HepG2 (cell line): ENCODE measurements at regions not wholly inside any gene's neighbourhood (a gene's known extent, or its start where the extent isn't known, plus 50 kb on each side); places are given as distances from the start of the nearest gene placed in this dataset.

ENCODE experiments used
- ATAC-seq: fragments of 200-7000 bp; cut with Tn5 transposase; 3 replicates; pipeline ENCODE4 v1.9.1; 2020; ENCODE audit warnings: mild to moderate bottlenecking, moderate library complexity
- BruUV-seq: library from RNA; stranded (reverse); fragments of 400-500 nt; replicated peaks from 2 replicates; lab custom pipeline; 2021; lab: Mats Ljungman, UMichigan
- CTCF ChIA-PET: fragments of 300-600 bp; formaldehyde crosslinking; extraction: SDS; loops from one replicate; lab custom pipeline; 2021; ENCODE audit warnings: low total read pairs, inconsistent platforms, low intra/inter-chr PET ratio; lab: Yijun Ruan, JAX
- POLR2A ChIA-PET: fragments of 350-600 bp; sonication (Branson Sonifier 250); formaldehyde crosslinking; loops from one replicate; lab custom pipeline; 2020; ENCODE audit warnings: antibody characterized with exemption, inconsistent platforms; lab: Yijun Ruan, JAX
- DNase-seq: peaks from one replicate; pipeline ENCODE4 v3.0.0-alpha.2; 2015; ENCODE audit warnings: low spot score
- FAIRE-seq: peaks from 3 replicates; lab custom pipeline; 2011; peaks lifted over from hg19 to GRCh38; lab: Jason Lieb, UNC
- H2AFZ ChIP-seq: one replicate; pipeline ENCODE4 v1.6.1; 2011; ENCODE audit warnings: low read length, inconsistent platforms
- H3K27ac ChIP-seq: fragments of 300-600 bp; 3 replicates; pipeline ENCODE4 v1.8.0; 2011; ENCODE audit warnings: mixed run types, mild to moderate bottlenecking, mixed read lengths, low read length, inconsistent platforms; ENCODE audit not compliant: insufficient read depth; ENCODE audit errors: extremely low read length
- H3K27me3 ChIP-seq, 2 experiments: fragments of 200-600 bp in 1 of 2; 2 replicates in 1 of 2; 3 replicates in 1 of 2; pipeline versions ENCODE4 v1.6.0 to v1.8.0; 2011; ENCODE audit warnings: low read length in 2 of 2, mild to moderate bottlenecking in 2 of 2, moderate library complexity in 2 of 2, inconsistent platforms in 1 of 2; ENCODE audit not compliant: insufficient read depth in 2 of 2, control insufficient read depth in 1 of 2
- H3K36me3 ChIP-seq, 2 experiments: fragments of 200-600 bp in 1 of 2; replicated peaks in 1 of 2; 2 replicates in 1 of 2; 3 replicates in 1 of 2; pipeline versions ENCODE4 v1.5.1 to v1.8.0; 2011; ENCODE audit warnings: low read length in 2 of 2, inconsistent platforms in 1 of 2; ENCODE audit not compliant: insufficient read depth in 2 of 2, control insufficient read depth in 1 of 2
- H3K4me1 ChIP-seq: 2 replicates; pipeline ENCODE4 v1.5.1; 2012; ENCODE audit warnings: low read length, inconsistent platforms; ENCODE audit not compliant: insufficient read depth
- H3K4me2 ChIP-seq: 2 replicates; pipeline ENCODE4 v1.6.0; 2011; ENCODE audit warnings: low read depth, low read length, inconsistent platforms
- H3K4me3 ChIP-seq, 3 experiments: fragments of 200-600 bp in 1 of 3; sonication (generic), shearing (Covaris generic) in 1 of 3; replicated peaks in 1 of 3; 2 replicates each; pipeline ENCODE4 v1.5.1; 2011 to 2016; ENCODE audit warnings: low read length in 3 of 3, inconsistent platforms in 2 of 3, low read depth in 2 of 3, mild to moderate bottlenecking in 2 of 3, control low read depth in 1 of 3, mixed read lengths in 1 of 3; ENCODE audit not compliant: insufficient read depth in 1 of 3
- H3K79me2 ChIP-seq: one replicate; pipeline ENCODE4 v1.6.1; 2011; ENCODE audit warnings: low read length, inconsistent platforms; ENCODE audit not compliant: insufficient read depth
- H3K9ac ChIP-seq: 2 replicates; pipeline ENCODE4 v1.6.0; 2011; ENCODE audit warnings: mild to moderate bottlenecking, low read depth, low read length, inconsistent platforms; ENCODE audit not compliant: insufficient read depth
- H3K9me3 ChIP-seq: 2 replicates; pipeline ENCODE4 v1.5.1; 2012; ENCODE audit warnings: mild to moderate bottlenecking, low read length
- H4K20me1 ChIP-seq: 2 replicates; pipeline ENCODE4 v1.6.0; 2011; ENCODE audit warnings: inconsistent platforms, mild to moderate bottlenecking, low read length, moderate library complexity; ENCODE audit not compliant: insufficient read depth
- GMEB2 ChIP-seq: IDR thresholded peaks from 2 replicates; pipeline ENCODE4 v1.6.1; 2016; ENCODE audit warnings: missing biosample characterization, missing genetic modification reagents, low read depth
- HHEX ChIP-seq: IDR thresholded peaks from 2 replicates; pipeline ENCODE4 v1.6.1; 2016; ENCODE audit warnings: control low read depth
- MEIS2 ChIP-seq: sonication (generic); formaldehyde crosslinking; IDR thresholded peaks from 2 replicates; pipeline ENCODE4 v1.9.0; 2021; ENCODE audit warnings: mild to moderate bottlenecking, missing genetic modification reagents
- MTF2 ChIP-seq: sonication (generic); formaldehyde crosslinking; IDR thresholded peaks from 2 replicates; pipeline ENCODE4 v1.5.0; 2020; ENCODE audit warnings: missing genetic modification reagents, borderline replicate concordance
- NFE2L2 ChIP-seq: fragments of 150-350 bp; IDR thresholded peaks from 2 replicates; pipeline ENCODE4 v1.6.1; 2014; ENCODE audit warnings: low read length
- REL ChIP-seq: sonication (generic); formaldehyde crosslinking; conservative IDR thresholded peaks from 2 replicates; pipeline ENCODE4 v1.8.0; 2022; ENCODE audit warnings: mild to moderate bottlenecking, missing genetic modification reagents, moderate library complexity
- SALL1 ChIP-seq: sonication (generic); formaldehyde crosslinking; IDR thresholded peaks from 2 replicates; pipeline ENCODE4 v1.8.0; 2022; ENCODE audit warnings: mild to moderate bottlenecking, missing genetic modification reagents
- ZBTB40 ChIP-seq, 2 experiments: fragments of 450-650 bp in 1 of 2; sonication (generic) in 1 of 2; formaldehyde crosslinking in 1 of 2; IDR thresholded peaks; 2 replicates each; pipeline versions ENCODE4 v1.6.1 to v1.8.0; 2016 to 2022; ENCODE audit warnings: antibody characterized with exemption in 1 of 2, mild to moderate bottlenecking in 1 of 2, missing genetic modification reagents in 1 of 2
- WGBS: methylation state at CpG from one replicate; pipeline ENCODE4 v1.1.6; 2017; ENCODE audit warnings: low lambda C conversion rate; 5-methylcytosine and 5-hydroxymethylcytosine counted together
- in situ Hi-C: cut with HindIII; loops from 2 replicates; pipeline ENCODE4 v1.10.0; 2017; ENCODE audit warnings: low pct_unique_long_range_greater_than_20kb; ENCODE audit not compliant: extremely low pct_ligation_motif_present
- intact Hi-C: fragments of 100-400 bp; cut with micrococcal nuclease; formaldehyde crosslinking; loops from one replicate; pipeline ENCODE4 v1.10.0; 2022; ENCODE audit not compliant: unreplicated experiment

- TF ChIP-seq GMEB2 (CRISPR knock-in tag), result no peak
- no peak for TF ChIP-seq HHEX
Observed at GRCh38 chr16:54545854-54546511, 259.4 kb upstream of the IRX3 start (continued).

- no peaks in the 10 kb centered on the region for H3K79me2 ChIP-seq
- WGBS, result 62% methylated on average over 7 of the region's 7 CpGs
- H3K9me3 ChIP-seq, result no peaks in the 10 kb centered on the region
- no peaks in the 10 kb centered on the region for H4K20me1 ChIP-seq
- no peak overlapping the region for H2AFZ ChIP-seq
- CTCF ChIA-PET, result no interaction called here
- ATAC-seq (no peak), FAIRE-seq (no peak), DNase-seq (no peak)
- no peak overlapping the region for H3K4me3 ChIP-seq
- in situ Hi-C loops, result no loop called here
- BruUV-seq, result no TSS peak
- H3K4me2 ChIP-seq, result no peak overlapping the region
- H3K27ac ChIP-seq, result no peak overlapping the region
- H3K36me3 ChIP-seq, result no peaks in the 10 kb centered on the region
- no peaks in the 10 kb centered on the region for H3K4me1 ChIP-seq
- no peak overlapping the region for H3K9ac ChIP-seq
- intact Hi-C loops, result loop anchor here (1.0 kb wide), 1 partner anchor 26 kb away; no protein-coding TSS in a partner anchor
- peaks cover 0 to 23% of the 10 kb centered on the region in 2 experiments; a peak in 3 of 5 replicates for H3K27me3 ChIP-seq
- POLR2A ChIA-PET, result no interaction called here
- no peak for TF ChIP-seq SALL1
- no peak for TF ChIP-seq REL
- no peak for TF ChIP-seq NFE2L2
- TF ChIP-seq MEIS2 (CRISPR knock-in tag), result no peak
- TF ChIP-seq MTF2 (CRISPR knock-in tag), result no peak
- TF ChIP-seq ZBTB40 (IDR thresholded peaks at IDR 0.05), result no peak
- TF ChIP-seq ZBTB40 (CRISPR knock-in tag; IDR thresholded peaks at IDR 0.05), result no peak
Observed at GRCh38 chr16:54544553-54545180, 258.1 kb upstream of the IRX3 start.
